Heart right ventricle (tissue), 16 donors: ENCODE measurements at regions not wholly inside any gene's neighbourhood (a gene's known extent, or its start where the extent isn't known, plus 50 kb on each side); places are given as distances from the start of the nearest gene placed in this dataset.
"Not testable (repeated sequence)": the region's sequence is repeated elsewhere in the genome, so short reads cannot be mapped to it uniquely, and the experiment has no call there.

Experiments
- ATAC-seq, 8 donors: fragments of 200-7000 bp; cut with Tn5 transposase; one replicate each; pipeline ENCODE4 v1.9.1; 2020; ENCODE audit warnings: mild to moderate bottlenecking in 8 of 8, moderate library complexity in 8 of 8, moderate number of reproducible peaks in 1 of 8
- DNase-seq, 2 donors: peaks; one replicate each; pipeline ENCODE4 v3.0.0-alpha.2; 2020
- H3K27ac ChIP-seq, 10 donors: fragments of 200-600 bp; sonication (generic) in 2 of 10; one replicate each; pipeline versions ENCODE4 v1.5.0 to v1.8.0; 2020 to 2022; ENCODE audit warnings: mild to moderate bottlenecking in 3 of 10
- H3K27me3 ChIP-seq, 7 donors: fragments of 200-600 bp; one replicate each; pipeline ENCODE4 v1.8.0; 2021 to 2022; ENCODE audit warnings: mild to moderate bottlenecking in 2 of 7
- H3K36me3 ChIP-seq, 9 donors: fragments of 200-600 bp; sonication (generic) in 1 of 9; one replicate each; pipeline versions ENCODE4 v1.5.0 to v1.8.0; 2020 to 2022; ENCODE audit warnings: mild to moderate bottlenecking in 2 of 9
- H3K4me1 ChIP-seq, 9 donors: fragments of 200-600 bp; sonication (generic) in 1 of 9; one replicate each; pipeline versions ENCODE4 v1.5.0 to v1.8.0; 2020 to 2022; ENCODE audit warnings: mild to moderate bottlenecking in 4 of 9
- H3K4me3 ChIP-seq, 10 donors: fragments of 200-600 bp; sonication (generic) in 2 of 10; one replicate each; pipeline versions ENCODE4 v1.5.0 to v1.8.0; 2020 to 2022; ENCODE audit warnings: mild to moderate bottlenecking in 7 of 10, moderate library complexity in 2 of 10
- H3K9me3 ChIP-seq, 11 donors: fragments of 200-600 bp in 10 of 11; sonication (generic) in 2 of 11; one replicate each; pipeline versions ENCODE4 v1.5.0 to v1.8.0; 2013 to 2022; ENCODE audit warnings: mild to moderate bottlenecking in 2 of 11, control low read depth in 1 of 11, moderate library complexity in 1 of 11
- WGBS, 2 donors: extraction: QIAGEN DNeasy Blood & Tissue Kit; methylation state at CpG; one replicate each; pipeline ENCODE4 v1.1.7; 2013; ENCODE audit warnings: inconsistent platforms in 1 of 2; 5-methylcytosine and 5-hydroxymethylcytosine counted together
- intact Hi-C, 10 donors: fragments of 100-400 bp; cut with DNase I; formaldehyde crosslinking; loops; one replicate each; pipeline versions ENCODE4 v1.11.1 to v1.14.2; 2022
- TF ChIP-seq, protein P1 (sequence below), 9 donors: fragments of 200-600 bp; sonication (generic) in 2 of 9; IDR thresholded peaks; one replicate each; pipeline versions ENCODE4 v1.5.0 to v1.8.0; 2021 to 2022; ENCODE audit warnings: antibody characterized with exemption in 9 of 9, mild to moderate bottlenecking in 5 of 9, moderate library complexity in 1 of 9
- donor health status: Arrhythmogenic right ventricular cardiomyopathy.
- donor health status: ischemic (EF 13 %, LVEDD 7.1; RV severe dilation, severe dysfunction).
- donor health status: healthy with polysubstance abuse.
- donor health status: DM: no; HTN: yes; CAD: no.
- donor health status: DM: no; HTN: no; CAD: no.
- donor health status: ischemic (EF 25% LVEDD 6.9; RV normal size, moderate dysfunction).
- donor health status: ischemic (EF 25% LVEDD 5.7; RV mildly dilated, moderate dysfunction).
- donor health status: healthy.
- donor health status: DM: yes; HTN: yes; CAD: no.
- donor health status: Ischemic cardiomyopathy.
- donor health status: ischemic (EF 35%, LVEDD 5.7; RV mildly dilated, moderate dysfunction).
- donor health status: nonischemic (EF 11% LVEDD 7.7; RV severe dilation, severe dysfunction).
- donor health status: DM: yes; HTN: yes; CAD: no.
- donor health status: PGD.
- donor health status: ischemic (EF 29% LVEDD 5.4; RV normal size, mild dysfunction).
- donor health status: nonischemic (EF 23%, LVEDD 6.1; RV moderate dilation, normal function).

DNA sequence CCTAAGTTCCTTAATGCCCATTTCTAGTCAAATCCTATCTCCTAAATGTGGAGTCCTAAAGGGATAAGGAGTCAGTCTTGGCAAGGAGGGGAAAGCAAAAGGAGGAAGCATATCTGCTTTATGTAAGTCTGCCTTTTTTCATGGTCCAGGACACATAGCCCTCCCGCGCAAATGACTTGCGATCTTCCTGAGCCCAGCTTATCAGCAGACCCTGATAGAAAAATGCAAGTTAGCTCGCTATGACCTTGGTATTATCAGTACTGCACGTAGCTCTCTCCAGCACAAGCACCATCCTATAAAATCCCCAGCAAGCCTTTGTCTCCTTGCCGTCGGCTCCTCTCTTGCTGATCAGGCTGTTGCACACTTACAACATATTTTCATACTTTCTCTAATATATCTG, 281.4 kb upstream of the KCNH7 start:
- H3K27ac ChIP-seq: no peak overlapping the region
- H3K4me3 ChIP-seq: no peak overlapping the region
- H3K4me1 ChIP-seq: no peaks in the 10 kb centered on the region
- DNase-seq: no peak
- no peaks in the 10 kb centered on the region for H3K36me3 ChIP-seq
- no peaks in the 10 kb centered on the region for H3K9me3 ChIP-seq
- TF ChIP-seq, protein P1, sequence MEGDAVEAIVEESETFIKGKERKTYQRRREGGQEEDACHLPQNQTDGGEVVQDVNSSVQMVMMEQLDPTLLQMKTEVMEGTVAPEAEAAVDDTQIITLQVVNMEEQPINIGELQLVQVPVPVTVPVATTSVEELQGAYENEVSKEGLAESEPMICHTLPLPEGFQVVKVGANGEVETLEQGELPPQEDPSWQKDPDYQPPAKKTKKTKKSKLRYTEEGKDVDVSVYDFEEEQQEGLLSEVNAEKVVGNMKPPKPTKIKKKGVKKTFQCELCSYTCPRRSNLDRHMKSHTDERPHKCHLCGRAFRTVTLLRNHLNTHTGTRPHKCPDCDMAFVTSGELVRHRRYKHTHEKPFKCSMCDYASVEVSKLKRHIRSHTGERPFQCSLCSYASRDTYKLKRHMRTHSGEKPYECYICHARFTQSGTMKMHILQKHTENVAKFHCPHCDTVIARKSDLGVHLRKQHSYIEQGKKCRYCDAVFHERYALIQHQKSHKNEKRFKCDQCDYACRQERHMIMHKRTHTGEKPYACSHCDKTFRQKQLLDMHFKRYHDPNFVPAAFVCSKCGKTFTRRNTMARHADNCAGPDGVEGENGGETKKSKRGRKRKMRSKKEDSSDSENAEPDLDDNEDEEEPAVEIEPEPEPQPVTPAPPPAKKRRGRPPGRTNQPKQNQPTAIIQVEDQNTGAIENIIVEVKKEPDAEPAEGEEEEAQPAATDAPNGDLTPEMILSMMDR (IDR thresholded peaks at IDR 0.05): no peak
- WGBS, 2 donors: 8 to 14% methylated on average over 7 of the region's 7 CpGs
- intact Hi-C loops: no loop called here
- ATAC-seq: no peak
- peaks cover 0 to 19% (median 0%) of the 10 kb centered on the region in 7 donors for H3K27me3 ChIP-seq

DNA sequence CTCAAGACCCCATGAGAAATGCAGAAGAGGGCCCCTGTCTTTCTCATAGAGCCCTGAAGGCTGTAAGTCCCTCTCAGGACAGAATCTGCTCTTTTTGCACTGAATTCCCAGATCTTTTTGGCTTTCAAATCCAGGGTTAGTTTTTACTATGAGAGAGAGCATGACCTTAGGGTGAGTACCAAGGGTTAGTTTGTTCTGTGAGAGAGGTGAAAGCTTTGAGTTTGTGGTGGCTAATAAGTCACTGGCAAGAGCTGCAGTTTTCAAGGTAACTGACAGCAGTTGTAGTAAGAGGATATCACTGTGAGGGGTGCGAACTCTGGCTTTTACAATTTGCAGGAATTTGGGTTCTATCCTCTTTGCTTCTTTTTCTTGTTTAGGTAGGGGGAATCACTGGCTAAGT, 248.4 kb upstream of the KCNH7 start:
- H3K27me3 ChIP-seq: no peaks in the 10 kb centered on the region
- peaks cover 0 to 10% (median 0%) of the 10 kb centered on the region in 11 donors for H3K9me3 ChIP-seq
- DNase-seq (no peak), ATAC-seq (no peak)
- WGBS, 2 donors: 79 to 85% methylated on average over 1 of the region's 1 CpG
- intact Hi-C loops: no loop called here
- TF ChIP-seq, protein P1 (IDR thresholded peaks at IDR 0.05): no peak
- H3K4me1 ChIP-seq: no peaks in the 10 kb centered on the region
- H3K36me3 ChIP-seq: no peaks in the 10 kb centered on the region
- H3K4me3 ChIP-seq: no peak overlapping the region
- no peak overlapping the region for H3K27ac ChIP-seq

DNA sequence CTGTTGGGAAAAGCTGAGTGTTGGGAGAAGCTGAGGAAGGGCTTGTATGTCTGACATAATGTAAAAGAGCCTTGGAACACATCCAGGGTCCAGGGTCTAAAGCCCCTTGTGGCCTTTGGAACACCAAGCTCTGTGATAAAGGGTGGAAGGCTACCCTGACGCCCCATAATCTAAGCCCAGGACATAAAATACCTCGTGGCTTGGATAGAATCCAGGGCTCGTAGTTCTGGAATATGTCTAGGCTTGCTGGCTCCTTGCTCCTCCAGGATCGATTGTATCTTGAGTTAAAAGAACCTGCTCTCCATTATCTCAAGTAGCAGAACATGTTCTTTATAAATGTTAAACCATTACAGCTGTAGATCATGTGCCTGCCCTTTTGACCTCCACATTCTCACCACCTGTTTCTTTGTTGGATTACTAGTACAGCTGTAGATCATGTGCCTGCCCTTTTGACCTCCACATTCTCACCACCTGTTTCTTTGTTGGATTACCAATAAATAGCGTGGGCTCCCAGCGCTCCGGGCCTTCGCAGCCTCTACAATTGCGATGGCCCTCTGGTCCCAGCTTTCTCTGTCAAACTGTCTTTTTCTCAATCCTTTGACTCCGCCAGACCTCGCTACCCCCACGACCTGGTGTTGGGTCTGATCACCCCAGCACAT, 246.9 kb upstream of the KCNH7 start:
- H3K4me3 ChIP-seq, DNase-seq, H3K27ac ChIP-seq, H3K27me3 ChIP-seq, ATAC-seq, H3K4me1 ChIP-seq, intact Hi-C loops, H3K36me3 ChIP-seq: not testable (repeated sequence)
- WGBS, 2 donors: 69 to 73% methylated on average over 12 of the region's 12 CpGs
- peaks cover 0 to 12% (median 0%) of the 10 kb centered on the region in 11 donors for H3K9me3 ChIP-seq

DNA sequence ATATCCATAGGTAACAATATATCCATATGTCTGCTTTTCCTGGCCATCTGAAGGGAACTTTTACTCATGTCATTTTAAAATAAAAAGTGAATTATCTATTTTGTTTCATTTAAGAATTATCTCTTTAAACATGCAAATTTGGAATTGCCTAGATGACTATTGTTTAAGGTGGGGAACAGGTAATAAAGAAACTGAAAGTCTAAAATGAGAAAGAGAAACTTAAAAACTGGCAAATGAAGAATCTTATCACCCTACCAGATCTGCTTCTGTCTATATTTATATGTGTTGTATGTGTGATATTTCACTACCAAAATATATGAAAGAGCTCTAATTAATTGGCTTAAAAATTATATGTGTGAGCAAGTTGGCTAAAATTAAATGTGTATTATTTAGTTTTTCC, 243.2 kb upstream of the KCNH7 start:
- H3K36me3 ChIP-seq: no peaks in the 10 kb centered on the region
- TF ChIP-seq, protein P1 (IDR thresholded peaks at IDR 0.05): no peak
- intact Hi-C loops: no loop called here

DNA sequence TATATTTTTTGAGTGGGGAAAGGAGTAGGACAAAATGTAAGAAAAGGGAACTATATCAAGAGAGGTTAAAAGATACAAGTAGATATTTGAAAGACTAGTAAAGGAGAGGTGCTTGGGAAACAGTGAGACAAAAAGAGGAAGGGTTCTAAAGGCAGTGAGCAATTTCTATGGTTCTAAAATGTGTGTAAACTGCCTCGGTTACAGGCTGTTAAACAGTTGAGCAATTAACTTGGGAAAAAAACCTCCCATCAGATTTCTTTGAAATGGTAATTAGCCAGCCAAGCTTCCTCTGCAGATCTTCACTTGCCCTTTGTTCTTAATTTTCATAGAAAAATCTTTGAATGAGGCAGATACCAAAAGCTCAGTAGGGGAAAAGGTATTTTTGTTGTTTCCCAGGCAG, 238.7 kb upstream of the KCNH7 start:
- Histone ChIP-seq H3K4me1 (no peaks in the 10 kb centered on the region), H3K27me3 (no peaks in the 10 kb centered on the region), H3K4me3 (no peak overlapping the region), H3K36me3 (no peaks in the 10 kb centered on the region), H3K27ac (no peak overlapping the region), H3K9me3 (peaks cover 0 to 18% (median 0%) of the 10 kb centered on the region in 11 donors)
- intact Hi-C loops: no loop called here
- no peak for DNase-seq
- ATAC-seq: no peak
- TF ChIP-seq, protein P1 (IDR thresholded peaks at IDR 0.05): no peak
- WGBS, 2 donors: 29 to 44% methylated on average over 1 of the region's 1 CpG

More for the DNA sequence above, 243.2 kb upstream of the KCNH7 start:
- Histone ChIP-seq H3K4me1 (no peaks in the 10 kb centered on the region), H3K9me3 (peaks cover 0 to 12% (median 0%) of the 10 kb centered on the region in 11 donors), H3K4me3 (no peak overlapping the region), H3K27ac (no peak overlapping the region), H3K27me3 (no peaks in the 10 kb centered on the region)
- no peak for ATAC-seq
- no peak for DNase-seq
